Ascending aorta (tissue), 2 donors: ENCODE measurements at regions not wholly inside any gene's neighbourhood (a gene's known extent, or its start where the extent isn't known, plus 50 kb on each side); places are given as distances from the start of the nearest gene placed in this dataset.

Source experiments
- DNase-seq, 2 donors: peaks; one replicate each; pipeline ENCODE4 v3.0.0-alpha.2; 2019; ENCODE audit warnings: low spot score in 2 of 2
- H3K27ac ChIP-seq, 2 donors: fragments of 200-600 bp; sonication (generic); one replicate each; pipeline ENCODE4 v1.5.1; 2016 to 2017; ENCODE audit warnings: mild to moderate bottlenecking in 1 of 2
- H3K27me3 ChIP-seq: fragments of 200-600 bp; sonication (generic); one replicate; pipeline ENCODE4 v1.5.1; 2017
- H3K36me3 ChIP-seq, 2 donors: fragments of 200-600 bp; sonication (generic); one replicate each; pipeline ENCODE4 v1.5.1; 2016
- H3K4me1 ChIP-seq, 2 donors: fragments of 200-600 bp; sonication (generic); one replicate each; pipeline ENCODE4 v1.5.1; 2016 to 2017; ENCODE audit warnings: mild to moderate bottlenecking in 1 of 2
- H3K4me3 ChIP-seq, 2 donors: fragments of 200-600 bp; sonication (generic); one replicate each; pipeline ENCODE4 v1.5.1; 2016 to 2017; ENCODE audit warnings: mild to moderate bottlenecking in 1 of 2
- H3K9me3 ChIP-seq, 2 donors: fragments of 200-600 bp; sonication (generic); one replicate each; pipeline ENCODE4 v1.5.1; 2016
- intact Hi-C: fragments of 100-400 bp; cut with DNase I; formaldehyde crosslinking; loops from one replicate; pipeline ENCODE4 v1.15.1; 2023
- TF ChIP-seq, protein P1 (sequence below), 3 experiments: fragments of 200-600 bp in 2 of 3; fragments of 450-650 bp in 1 of 3; sonication (generic) in 2 of 3; IDR thresholded peaks; one replicate each; pipeline ENCODE4 v1.5.1; 2016 to 2019; ENCODE audit warnings: antibody characterized with exemption in 3 of 3, mild to moderate bottlenecking in 1 of 3, moderate library complexity in 1 of 3

DNA sequence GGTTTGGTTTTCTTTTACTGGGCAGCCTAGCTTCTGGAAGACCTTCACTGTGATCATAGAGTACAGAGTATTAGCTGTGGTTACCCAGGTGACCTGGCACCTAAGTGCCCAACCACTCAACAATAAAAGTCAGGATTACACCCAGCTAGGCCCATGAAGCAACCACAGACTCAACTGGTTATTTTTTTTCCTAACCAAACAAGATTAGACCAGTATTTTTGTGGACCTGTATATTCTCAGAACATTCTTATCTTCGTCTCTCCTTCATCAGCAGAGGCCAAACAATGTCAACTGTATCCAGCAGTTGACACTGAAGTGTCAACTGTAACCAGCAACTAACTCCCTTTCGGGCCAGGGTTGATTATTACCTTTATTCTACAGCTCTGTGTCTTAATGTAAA, 289.2 kb upstream of the SLC39A10 start:
- TF ChIP-seq, protein P1, sequence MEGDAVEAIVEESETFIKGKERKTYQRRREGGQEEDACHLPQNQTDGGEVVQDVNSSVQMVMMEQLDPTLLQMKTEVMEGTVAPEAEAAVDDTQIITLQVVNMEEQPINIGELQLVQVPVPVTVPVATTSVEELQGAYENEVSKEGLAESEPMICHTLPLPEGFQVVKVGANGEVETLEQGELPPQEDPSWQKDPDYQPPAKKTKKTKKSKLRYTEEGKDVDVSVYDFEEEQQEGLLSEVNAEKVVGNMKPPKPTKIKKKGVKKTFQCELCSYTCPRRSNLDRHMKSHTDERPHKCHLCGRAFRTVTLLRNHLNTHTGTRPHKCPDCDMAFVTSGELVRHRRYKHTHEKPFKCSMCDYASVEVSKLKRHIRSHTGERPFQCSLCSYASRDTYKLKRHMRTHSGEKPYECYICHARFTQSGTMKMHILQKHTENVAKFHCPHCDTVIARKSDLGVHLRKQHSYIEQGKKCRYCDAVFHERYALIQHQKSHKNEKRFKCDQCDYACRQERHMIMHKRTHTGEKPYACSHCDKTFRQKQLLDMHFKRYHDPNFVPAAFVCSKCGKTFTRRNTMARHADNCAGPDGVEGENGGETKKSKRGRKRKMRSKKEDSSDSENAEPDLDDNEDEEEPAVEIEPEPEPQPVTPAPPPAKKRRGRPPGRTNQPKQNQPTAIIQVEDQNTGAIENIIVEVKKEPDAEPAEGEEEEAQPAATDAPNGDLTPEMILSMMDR (IDR thresholded peaks at IDR 0.05), result no peak
- no peak overlapping the region for H3K4me3 ChIP-seq
- no peaks in the 10 kb centered on the region for H3K4me1 ChIP-seq
- H3K27me3 ChIP-seq, result no peaks in the 10 kb centered on the region
- no peaks in the 10 kb centered on the region for H3K9me3 ChIP-seq
- H3K27ac ChIP-seq, result no peak overlapping the region
- DNase-seq, result no peak
- intact Hi-C loops, result no loop called here
- no peaks in the 10 kb centered on the region for H3K36me3 ChIP-seq

DNA sequence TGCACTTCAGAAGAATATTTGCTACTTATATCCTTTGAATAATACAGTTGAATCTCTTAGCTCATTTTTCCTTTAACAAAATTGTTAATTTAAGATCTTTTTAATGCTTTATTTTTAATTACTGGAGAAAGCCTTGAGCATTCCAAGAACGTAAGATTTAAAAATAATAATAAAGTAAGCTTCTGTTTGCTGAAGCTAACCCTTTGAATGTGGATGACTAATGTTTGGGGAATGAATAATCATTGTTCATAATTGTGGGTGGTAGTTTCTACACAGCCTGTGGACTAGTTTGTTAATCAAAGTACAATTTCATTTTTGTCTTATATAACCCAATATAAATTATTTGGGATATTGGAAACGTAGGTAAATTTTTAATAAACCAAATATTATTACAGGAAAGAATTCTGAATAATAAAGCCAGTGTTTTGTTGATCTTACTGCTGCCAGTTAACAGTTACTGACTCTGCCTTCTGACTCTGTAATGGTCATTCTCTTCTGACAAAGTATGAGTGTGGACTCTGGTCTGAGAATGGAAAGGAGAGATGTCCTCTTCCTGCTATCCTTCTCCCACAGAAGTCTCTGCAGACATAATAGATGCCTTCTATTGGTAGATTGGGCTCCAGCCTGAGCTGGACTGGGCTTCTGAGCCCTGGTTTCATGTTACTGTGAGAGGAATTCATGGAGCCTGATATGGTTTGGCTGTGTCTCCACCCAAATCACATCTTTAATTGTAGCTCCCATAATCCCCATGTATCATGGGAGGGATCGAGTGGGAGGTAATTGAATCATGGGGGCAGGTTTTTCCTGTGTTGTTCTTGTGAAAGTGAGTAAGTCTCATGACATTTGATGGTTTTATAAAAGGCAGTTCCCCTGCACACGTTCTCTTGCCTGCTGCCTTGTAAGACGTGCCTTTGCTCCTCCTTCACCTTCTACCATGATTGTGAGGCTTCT, 292.7 kb upstream of the SLC39A10 start:
- H3K9me3 ChIP-seq, result no peaks in the 10 kb centered on the region
- intact Hi-C loops, result no loop called here
- H3K4me3 ChIP-seq, result no peak overlapping the region
- no peaks in the 10 kb centered on the region for H3K27me3 ChIP-seq
- DNase-seq, result no peak
- no peaks in the 10 kb centered on the region for H3K4me1 ChIP-seq
- no peak overlapping the region for H3K27ac ChIP-seq
- TF ChIP-seq, protein P1 (IDR thresholded peaks at IDR 0.05), result no peak
- H3K36me3 ChIP-seq, result no peaks in the 10 kb centered on the region

DNA sequence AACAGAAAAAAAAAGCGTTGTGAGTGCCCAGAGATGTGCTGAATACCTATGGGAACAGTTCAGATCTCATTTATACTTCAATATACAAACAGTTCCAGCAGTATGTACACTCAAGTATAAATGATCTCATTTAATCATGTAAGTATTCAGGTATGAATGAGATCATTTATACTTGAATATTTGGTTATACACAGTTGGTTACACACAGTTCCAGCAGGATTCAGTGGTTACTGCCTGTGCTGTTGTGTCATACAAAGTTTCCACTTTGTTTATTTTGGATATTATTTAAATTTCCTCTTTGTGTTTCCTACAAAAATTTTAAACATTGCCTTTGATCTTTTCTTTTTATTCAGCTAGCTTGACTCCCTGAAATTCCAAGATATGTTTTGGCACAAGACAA, 293.5 kb upstream of the SLC39A10 start:
- H3K27me3 ChIP-seq, result no peaks in the 10 kb centered on the region
- no peak overlapping the region for H3K4me3 ChIP-seq
- no peak overlapping the region for H3K27ac ChIP-seq
- H3K9me3 ChIP-seq, result no peaks in the 10 kb centered on the region
- TF ChIP-seq, protein P1 (IDR thresholded peaks at IDR 0.05), result no peak
- DNase-seq, result no peak
- no peaks in the 10 kb centered on the region for H3K36me3 ChIP-seq
- intact Hi-C loops, result no loop called here
- no peaks in the 10 kb centered on the region for H3K4me1 ChIP-seq

DNA sequence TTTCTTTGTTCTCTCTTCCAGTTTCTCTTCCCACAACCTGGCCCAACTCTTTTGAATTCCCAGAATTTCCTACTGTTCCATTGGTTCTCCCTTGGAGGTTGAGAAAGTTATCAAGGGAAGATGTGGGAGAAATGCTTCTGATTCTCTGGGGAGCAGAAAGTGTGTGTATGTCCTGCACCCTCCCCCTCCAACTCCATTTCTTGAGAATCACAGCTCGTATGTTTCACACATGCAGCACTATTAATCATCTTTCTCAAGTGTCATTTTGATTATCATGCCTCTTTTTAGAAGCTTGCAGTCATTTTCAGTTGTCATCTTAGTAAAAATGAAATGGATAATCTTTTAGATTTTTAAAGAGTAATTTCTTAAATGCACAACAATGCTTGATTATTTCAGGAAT, 296.8 kb upstream of the SLC39A10 start:
- TF ChIP-seq, protein P1 (IDR thresholded peaks at IDR 0.05), result no peak
- intact Hi-C loops, result no loop called here

DNA sequence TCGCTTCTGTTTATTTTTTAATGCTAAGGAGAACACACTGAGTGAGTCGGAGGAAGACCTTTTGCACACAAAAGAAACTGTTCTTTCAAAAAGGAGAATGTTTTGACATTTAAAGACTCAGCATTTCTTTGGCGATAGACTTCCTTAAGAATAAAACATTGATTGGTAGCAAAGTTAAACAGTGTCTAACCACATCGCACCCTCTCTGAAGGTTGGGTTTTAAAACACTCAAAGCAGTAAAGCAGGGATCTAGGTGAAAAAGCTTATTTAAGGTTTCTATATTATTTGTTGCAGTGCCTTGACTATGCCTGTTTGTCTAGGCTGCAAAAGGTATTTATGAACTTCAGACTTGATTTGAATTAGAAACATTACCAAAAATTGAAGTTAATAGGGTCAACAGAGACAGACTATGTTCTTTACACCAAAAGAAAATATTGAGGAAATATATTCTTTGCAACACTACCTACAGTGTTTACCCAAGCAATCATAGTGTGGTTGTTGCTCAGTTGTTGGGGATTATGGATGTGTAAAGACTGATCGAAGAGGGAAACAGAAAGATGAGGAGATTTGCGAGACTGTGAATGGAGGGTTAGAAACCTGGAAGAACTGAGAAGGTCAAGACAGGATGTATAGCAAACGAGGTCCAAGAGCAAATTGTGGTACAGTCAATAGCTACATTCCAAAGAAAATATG, 297.8 kb upstream of the SLC39A10 start:
- intact Hi-C loops, result no loop called here
- no peak for DNase-seq
- Histone ChIP-seq H3K9me3 (no peaks in the 10 kb centered on the region), H3K4me1 (no peaks in the 10 kb centered on the region), H3K27me3 (no peaks in the 10 kb centered on the region), H3K27ac (no peak overlapping the region), H3K4me3 (no peak overlapping the region), H3K36me3 (no peaks in the 10 kb centered on the region)
- TF ChIP-seq, protein P1 (IDR thresholded peaks at IDR 0.05), result no peak

More for the DNA sequence above, 296.8 kb upstream of the SLC39A10 start:
- no peak for DNase-seq
- Histone ChIP-seq H3K9me3 (no peaks in the 10 kb centered on the region), H3K27ac (no peak overlapping the region), H3K27me3 (no peaks in the 10 kb centered on the region), H3K4me3 (no peak overlapping the region), H3K4me1 (no peaks in the 10 kb centered on the region), H3K36me3 (no peaks in the 10 kb centered on the region)
